Endothelial cell of umbilical vein (primary cell): ENCODE measurements at regions not wholly inside any gene's neighbourhood (a gene's known extent, or its start where the extent isn't known, plus 50 kb on each side); places are given as distances from the start of the nearest gene placed in this dataset.

Source experiments
- BruUV-seq: library from RNA; stranded (reverse); fragments of 400-500 nt; replicated peaks from 2 replicates; lab custom pipeline; 2021; lab: Mats Ljungman, UMichigan
- CTCF ChIA-PET: fragments of 300-600, 350-600 bp; sonication (Branson Sonifier 250); formaldehyde crosslinking; loops from one replicate; lab custom pipeline; 2021; ENCODE audit warnings: antibody characterized with exemption, inconsistent platforms; lab: Charles Lee
- POLR2A ChIA-PET: fragments of 300-600, 350-600 bp; sonication (Branson Sonifier 250); formaldehyde crosslinking; loops from one replicate; lab custom pipeline; 2021; ENCODE audit warnings: antibody characterized with exemption, inconsistent platforms; lab: Charles Lee
- DNase-seq: peaks from one replicate; pipeline ENCODE4 v3.0.0-alpha.2; 2011; ENCODE audit warnings: low read depth, low spot score
- FAIRE-seq: peaks from 2 replicates; lab custom pipeline; 2011; peaks lifted over from hg19 to GRCh38; lab: Jason Lieb, UNC
- H2AFZ ChIP-seq: 2 replicates; pipeline ENCODE4 v1.6.0; 2012; ENCODE audit warnings: low read depth, low read length, control low read depth, inconsistent platforms
- H3K27ac ChIP-seq: 2 replicates; pipeline ENCODE4 v1.5.1; 2011; ENCODE audit warnings: low read depth, mild to moderate bottlenecking, control low read depth, low read length, moderate library complexity; ENCODE audit not compliant: insufficient read depth
- H3K27me3 ChIP-seq, 2 experiments: 2 replicates each; pipeline versions ENCODE4 v1.6.0 to v1.6.1; 2011; ENCODE audit warnings: low read length in 2 of 2, mixed read lengths in 1 of 2; ENCODE audit not compliant: control insufficient read depth in 2 of 2, insufficient read depth in 2 of 2
- H3K36me3 ChIP-seq, 2 experiments: 2 replicates in 1 of 2; 3 replicates in 1 of 2; pipeline ENCODE4 v1.5.1; 2011; ENCODE audit warnings: low read length in 2 of 2, mild to moderate bottlenecking in 1 of 2, moderate library complexity in 1 of 2; ENCODE audit not compliant: control insufficient read depth in 2 of 2, insufficient read depth in 2 of 2; ENCODE audit errors: extremely low read depth in 1 of 2
- H3K4me1 ChIP-seq: 3 replicates; pipeline ENCODE4 v1.5.1; 2011; ENCODE audit warnings: mild to moderate bottlenecking, low read length; ENCODE audit not compliant: control insufficient read depth, insufficient read depth; ENCODE audit errors: extremely low read depth
- H3K4me2 ChIP-seq: 2 replicates; pipeline ENCODE4 v1.6.1; 2011; ENCODE audit warnings: low read length, control low read depth, mixed read lengths; ENCODE audit not compliant: insufficient read depth
- H3K4me3 ChIP-seq, 3 experiments: fragments of 200-600 bp in 1 of 3; sonication (generic), shearing (Covaris generic) in 1 of 3; replicated peaks in 1 of 3; 2 replicates each; pipeline ENCODE4 v1.5.1; 2011 to 2016; ENCODE audit warnings: control low read depth in 3 of 3, low read length in 3 of 3, mild to moderate bottlenecking in 2 of 3, inconsistent platforms in 1 of 3, low read depth in 1 of 3, moderate library complexity in 1 of 3; ENCODE audit not compliant: insufficient read depth in 1 of 3
- H3K79me2 ChIP-seq: 2 replicates; pipeline ENCODE4 v1.6.0; 2012; ENCODE audit warnings: low read length, inconsistent platforms; ENCODE audit not compliant: control insufficient read depth, insufficient read depth
- H3K9ac ChIP-seq: replicated peaks from 2 replicates; pipeline ENCODE3; 2011; ENCODE audit warnings: low read length, control low read depth; ENCODE audit not compliant: insufficient read depth; ENCODE audit errors: extremely low read depth
- H3K9me1 ChIP-seq: replicated peaks from 3 replicates; pipeline ENCODE4 v1.6.0; 2011; ENCODE audit warnings: mild to moderate bottlenecking, low read length; ENCODE audit not compliant: control insufficient read depth, insufficient read depth; ENCODE audit errors: extremely low read depth
- H3K9me3 ChIP-seq: replicated peaks from 2 replicates; pipeline ENCODE4 v1.5.1; 2012; ENCODE audit warnings: low read length, inconsistent platforms; ENCODE audit not compliant: control insufficient read depth, insufficient read depth
- H4K20me1 ChIP-seq: replicated peaks from 2 replicates; pipeline ENCODE3; 2011; ENCODE audit warnings: mild to moderate bottlenecking, low read length; ENCODE audit not compliant: control insufficient read depth, insufficient read depth; ENCODE audit errors: extremely low read depth
- EZH2 ChIP-seq: IDR thresholded peaks from 2 replicates; pipeline ENCODE4 v1.6.1; 2012; ENCODE audit warnings: borderline replicate concordance, low read depth, mild to moderate bottlenecking, moderate library complexity, low read length, inconsistent platforms; ENCODE audit not compliant: severe bottlenecking
- FOS ChIP-seq: IDR thresholded peaks from 2 replicates; pipeline ENCODE4 v1.6.1; 2011; ENCODE audit warnings: mild to moderate bottlenecking, low read length, moderate library complexity, borderline replicate concordance; ENCODE audit not compliant: insufficient read depth
- GATA2 ChIP-seq: IDR thresholded peaks from 2 replicates; pipeline ENCODE4 v1.7.0; 2011; ENCODE audit warnings: low read depth, mild to moderate bottlenecking, moderate library complexity, mixed read lengths, low read length; ENCODE audit not compliant: insufficient read length, insufficient read depth
- JUN ChIP-seq: IDR thresholded peaks from 2 replicates; pipeline ENCODE4 v1.6.1; 2011; ENCODE audit warnings: borderline replicate concordance, low read depth; ENCODE audit not compliant: insufficient read length, insufficient read depth
- MYC ChIP-seq: IDR thresholded peaks from one replicate; pipeline ENCODE4 v1.6.1; 2011; ENCODE audit warnings: mild to moderate bottlenecking, low read depth, low read length
- POLR2A ChIP-seq: IDR thresholded peaks from 2 replicates; pipeline ENCODE4 v1.6.1; 2012; ENCODE audit warnings: low read depth, mild to moderate bottlenecking, control low read depth, low read length
- POLR2AphosphoS5 ChIP-seq: IDR thresholded peaks from 2 replicates; pipeline ENCODE4 v1.6.1; 2012; ENCODE audit warnings: low read depth, mild to moderate bottlenecking, control low read depth, low read length, moderate library complexity; ENCODE audit not compliant: insufficient read depth
- dilution Hi-C: fragments of 300-500 bp; cut with MboI; formaldehyde crosslinking; loops from one replicate; pipeline ENCODE4 v1.15.0; 2019; ENCODE audit warnings: low sequenced_read_pairs; ENCODE audit not compliant: extremely low pct_ligation_motif_present
- intact Hi-C: fragments of 100-400 bp; cut with micrococcal nuclease; formaldehyde crosslinking; loops from one replicate; pipeline ENCODE4 v1.10.0; 2022
- TF ChIP-seq, protein P1 (sequence below): IDR thresholded peaks from 2 replicates; pipeline ENCODE4 v1.6.1; 2011; ENCODE audit not compliant: insufficient read depth, insufficient read length
- TF ChIP-seq, protein P2 (sequence below), 2 donors: IDR thresholded peaks; 1 replicate in 1 of 2; 2 replicates in 1 of 2; pipeline ENCODE4 v1.5.1; 2011; ENCODE audit warnings: low read length in 2 of 2, mild to moderate bottlenecking in 2 of 2, moderate library complexity in 2 of 2, control low read depth in 1 of 2, inconsistent platforms in 1 of 2, low read depth in 1 of 2; ENCODE audit not compliant: insufficient read depth in 1 of 2; ENCODE audit errors: extremely low read depth in 1 of 2

DNA sequence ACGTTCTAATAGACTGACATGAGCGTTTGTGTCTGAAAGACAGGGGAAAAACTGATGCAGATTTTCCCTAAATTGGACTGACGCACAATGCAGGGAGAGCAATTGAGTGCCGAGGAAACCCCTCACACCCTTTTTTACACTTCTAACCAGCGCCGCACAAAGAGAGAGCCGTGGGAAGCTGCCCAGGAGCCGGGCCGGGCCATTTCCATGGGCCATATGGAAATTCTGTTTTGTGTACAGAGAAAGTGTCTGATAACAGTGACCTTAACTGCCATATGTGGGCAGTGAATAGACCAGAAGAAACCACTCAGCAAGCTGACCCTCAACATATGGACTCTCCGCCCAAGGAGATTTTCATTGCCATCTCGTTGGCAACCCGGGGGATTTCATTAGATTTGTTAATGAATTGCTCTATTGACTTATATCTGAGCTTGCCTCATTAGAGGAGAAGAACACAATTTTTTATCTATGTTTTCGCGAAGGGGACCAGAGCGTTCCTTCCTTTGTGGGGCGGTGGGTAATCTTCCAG is 225.9 kb upstream of the IRX3 start:
- no peak for DNase-seq
- Histone ChIP-seq H3K9ac (no peak overlapping the region), H3K4me2 (no peak overlapping the region), H3K4me3 (no peak overlapping the region), H3K79me2 (no peaks in the 10 kb centered on the region), H3K9me1 (no peaks in the 10 kb centered on the region), H2AFZ (no peak overlapping the region), H3K9me3 (no peaks in the 10 kb centered on the region), H4K20me1 (no peaks in the 10 kb centered on the region), H3K27ac (no peak overlapping the region), H3K27me3 (no peaks in the 10 kb centered on the region), H3K36me3 (no peaks in the 10 kb centered on the region), H3K4me1 (no peaks in the 10 kb centered on the region)
- POLR2A ChIA-PET = no interaction called here
- intact Hi-C loops (no loop called here), dilution Hi-C loops (no loop called here)
- no peak for FAIRE-seq
- CTCF ChIA-PET = no interaction called here
- no peak for TF ChIP-seq POLR2AphosphoS5
- TF ChIP-seq GATA2 = no peak
- no peak for TF ChIP-seq EZH2
- no peak for TF ChIP-seq POLR2A
- TF ChIP-seq, protein P1, sequence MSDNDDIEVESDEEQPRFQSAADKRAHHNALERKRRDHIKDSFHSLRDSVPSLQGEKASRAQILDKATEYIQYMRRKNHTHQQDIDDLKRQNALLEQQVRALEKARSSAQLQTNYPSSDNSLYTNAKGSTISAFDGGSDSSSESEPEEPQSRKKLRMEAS = no peak
- no peak for TF ChIP-seq FOS
- TF ChIP-seq, protein P2, sequence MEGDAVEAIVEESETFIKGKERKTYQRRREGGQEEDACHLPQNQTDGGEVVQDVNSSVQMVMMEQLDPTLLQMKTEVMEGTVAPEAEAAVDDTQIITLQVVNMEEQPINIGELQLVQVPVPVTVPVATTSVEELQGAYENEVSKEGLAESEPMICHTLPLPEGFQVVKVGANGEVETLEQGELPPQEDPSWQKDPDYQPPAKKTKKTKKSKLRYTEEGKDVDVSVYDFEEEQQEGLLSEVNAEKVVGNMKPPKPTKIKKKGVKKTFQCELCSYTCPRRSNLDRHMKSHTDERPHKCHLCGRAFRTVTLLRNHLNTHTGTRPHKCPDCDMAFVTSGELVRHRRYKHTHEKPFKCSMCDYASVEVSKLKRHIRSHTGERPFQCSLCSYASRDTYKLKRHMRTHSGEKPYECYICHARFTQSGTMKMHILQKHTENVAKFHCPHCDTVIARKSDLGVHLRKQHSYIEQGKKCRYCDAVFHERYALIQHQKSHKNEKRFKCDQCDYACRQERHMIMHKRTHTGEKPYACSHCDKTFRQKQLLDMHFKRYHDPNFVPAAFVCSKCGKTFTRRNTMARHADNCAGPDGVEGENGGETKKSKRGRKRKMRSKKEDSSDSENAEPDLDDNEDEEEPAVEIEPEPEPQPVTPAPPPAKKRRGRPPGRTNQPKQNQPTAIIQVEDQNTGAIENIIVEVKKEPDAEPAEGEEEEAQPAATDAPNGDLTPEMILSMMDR (IDR thresholded peaks at IDR 0.05; ENCODE audit: extremely low read depth in 1 of 2, insufficient read depth in 1 of 2, low read depth in 1 of 2, low read length in 2 of 2) = no peak
- TF ChIP-seq JUN = no peak
- no peak for TF ChIP-seq MYC
- no TSS peak for BruUV-seq
